ENCODE measurements at regions not wholly inside any gene's neighbourhood (a gene's known extent, or its start where the extent isn't known, plus 50 kb on each side); places are given as distances from the start of the nearest gene placed in this dataset.

- peak overlapping the region in 1 of 2 donors; percentile 33 for H3K27ac ChIP-seq (ENCODE audit: low read depth in 1 of 2, low read length in 2 of 2)
- no peak for DNase-seq (ENCODE audit: low spot score)
- 37% methylated on average over 3 of the region's 3 CpGs for WGBS
Measured at GRCh38 chr3:188057124-188057523, 96.8 kb upstream of the LPP start.

GRCh38 chr3:188058569-188059184 is 95.3 kb upstream of the LPP start:
- H3K9me3 ChIP-seq (ENCODE audit: control insufficient read depth in 4 of 4, low read length in 3 of 4), result no peaks in the 10 kb centered on the region
- H3K4me1 ChIP-seq (ENCODE audit: control insufficient read depth in 4 of 4, insufficient read depth in 4 of 4, low read length in 3 of 4), result peaks cover 0 to 9% (median 7%) of the 10 kb centered on the region in 4 donors
- no peaks in the 10 kb centered on the region for H3K36me3 ChIP-seq (ENCODE audit: control insufficient read depth in 4 of 4, insufficient read depth in 3 of 4, low read depth in 1 of 4, low read length in 3 of 4)
- DNase-seq (ENCODE audit: low spot score), result no peak
- 89% methylated on average over 5 of the region's 5 CpGs for WGBS
- no peak overlapping the region for H3K4me3 ChIP-seq (ENCODE audit: low read depth in 1 of 3, low read length in 3 of 3)
- H3K27me3 ChIP-seq (ENCODE audit: control insufficient read depth in 4 of 4, insufficient read depth in 4 of 4, low read length in 3 of 4), result no peaks in the 10 kb centered on the region
- no peak overlapping the region for H3K9ac ChIP-seq (ENCODE audit: low read depth in 1 of 2, low read length in 2 of 2)
- H3K27ac ChIP-seq (ENCODE audit: low read depth in 1 of 2, low read length in 2 of 2), result no peak overlapping the region
- TF ChIP-seq MAX (IDR thresholded peaks at IDR 0.05) (no peak), ZBTB33 (IDR thresholded peaks at IDR 0.05) (no peak), FOXA2 (IDR thresholded peaks at IDR 0.05) (no peak), HNF4A (conservative IDR thresholded peaks at IDR 0.05) (no peak), RXRA (IDR thresholded peaks at IDR 0.05) (no peak), GABPA (IDR thresholded peaks at IDR 0.05 in 1 of 2, conservative IDR thresholded peaks at IDR 0.05 in 1 of 2) (no peak)
- TF ChIP-seq, protein P1, sequence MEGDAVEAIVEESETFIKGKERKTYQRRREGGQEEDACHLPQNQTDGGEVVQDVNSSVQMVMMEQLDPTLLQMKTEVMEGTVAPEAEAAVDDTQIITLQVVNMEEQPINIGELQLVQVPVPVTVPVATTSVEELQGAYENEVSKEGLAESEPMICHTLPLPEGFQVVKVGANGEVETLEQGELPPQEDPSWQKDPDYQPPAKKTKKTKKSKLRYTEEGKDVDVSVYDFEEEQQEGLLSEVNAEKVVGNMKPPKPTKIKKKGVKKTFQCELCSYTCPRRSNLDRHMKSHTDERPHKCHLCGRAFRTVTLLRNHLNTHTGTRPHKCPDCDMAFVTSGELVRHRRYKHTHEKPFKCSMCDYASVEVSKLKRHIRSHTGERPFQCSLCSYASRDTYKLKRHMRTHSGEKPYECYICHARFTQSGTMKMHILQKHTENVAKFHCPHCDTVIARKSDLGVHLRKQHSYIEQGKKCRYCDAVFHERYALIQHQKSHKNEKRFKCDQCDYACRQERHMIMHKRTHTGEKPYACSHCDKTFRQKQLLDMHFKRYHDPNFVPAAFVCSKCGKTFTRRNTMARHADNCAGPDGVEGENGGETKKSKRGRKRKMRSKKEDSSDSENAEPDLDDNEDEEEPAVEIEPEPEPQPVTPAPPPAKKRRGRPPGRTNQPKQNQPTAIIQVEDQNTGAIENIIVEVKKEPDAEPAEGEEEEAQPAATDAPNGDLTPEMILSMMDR (IDR thresholded peaks at IDR 0.05; ENCODE audit: low read depth, low read length, missing input control), result no peak

More at GRCh38 chr3:188057124-188057523, 96.8 kb upstream of the LPP start:
- Histone ChIP-seq H3K27me3 (ENCODE audit: control insufficient read depth in 4 of 4, insufficient read depth in 4 of 4, low read length in 3 of 4) (no peaks in the 10 kb centered on the region), H3K9ac (ENCODE audit: low read depth in 1 of 2, low read length in 2 of 2) (no peak overlapping the region), H3K9me3 (ENCODE audit: control insufficient read depth in 4 of 4, low read length in 3 of 4) (no peaks in the 10 kb centered on the region), H3K4me1 (ENCODE audit: control insufficient read depth in 4 of 4, insufficient read depth in 4 of 4, low read length in 3 of 4) (peaks cover 0 to 12% (median 8%) of the 10 kb centered on the region in 4 donors), H3K36me3 (ENCODE audit: control insufficient read depth in 4 of 4, insufficient read depth in 3 of 4, low read depth in 1 of 4, low read length in 3 of 4) (no peaks in the 10 kb centered on the region), H3K4me3 (ENCODE audit: low read depth in 1 of 3, low read length in 3 of 3) (no peak overlapping the region)
- TF ChIP-seq NR2F2 (IDR thresholded peaks at IDR 0.05), result no peak
- no peak for TF ChIP-seq ZBTB33 (IDR thresholded peaks at IDR 0.05)
- peak; percentile 52 for TF ChIP-seq SP1 (IDR thresholded peaks at IDR 0.05)
- TF ChIP-seq YY1 (IDR thresholded peaks at IDR 0.05), result peak; percentile 48
- no peak for TF ChIP-seq EGR1 (IDR thresholded peaks at IDR 0.05; ENCODE audit: low read depth in 2 of 2)
- peak; percentile 69 for TF ChIP-seq HNF4G (IDR thresholded peaks at IDR 0.05)
- peak; percentile 53 to 69 for TF ChIP-seq JUND (IDR thresholded peaks at IDR 0.05)
- peak; percentile 41 to 58 for TF ChIP-seq RXRA (IDR thresholded peaks at IDR 0.05)
- TF ChIP-seq HNF4A (conservative IDR thresholded peaks at IDR 0.05), result peak; percentile 77 to 81
- TF ChIP-seq FOXA2 (IDR thresholded peaks at IDR 0.05), result peak; percentile 7
- peak in 1 of 2 donors; percentile 32 for TF ChIP-seq RAD21 (IDR thresholded peaks at IDR 0.05)

Data from liver (tissue), 8 donors.